GM12878 (cell line): ENCODE measurements at regions not wholly inside any gene's neighbourhood (a gene's known extent, or its start where the extent isn't known, plus 50 kb on each side); places are given as distances from the start of the nearest gene placed in this dataset.

Experiments used
- ATAC-seq: fragments of 200-7000 bp; cut with Tn5 transposase; 3 replicates; pipeline ENCODE4 v1.9.1; 2020; ENCODE audit warnings: mild to moderate bottlenecking, moderate library complexity
- BruUV-seq: library from RNA; stranded (reverse); fragments of 400-500 nt; replicated peaks from 2 replicates; lab custom pipeline; 2021; lab: Mats Ljungman, UMichigan
- CTCF ChIA-PET: fragments of 300-600 bp; sonication (Branson Sonifier 250); formaldehyde crosslinking; extraction: SDS; loops from one replicate; lab custom pipeline; 2021; ENCODE audit warnings: inconsistent platforms; lab: Yijun Ruan, JAX
- POLR2A ChIA-PET: fragments of 350-600 bp; formaldehyde crosslinking; extraction: SDS; loops from one replicate; lab custom pipeline; 2021; ENCODE audit warnings: inconsistent platforms; lab: Charles Lee
- RAD21 ChIA-PET: fragments of 300-600 bp; sonication (Branson Sonifier 250); formaldehyde crosslinking; loops from one replicate; lab custom pipeline; 2023; ENCODE audit warnings: antibody characterized with exemption; ENCODE audit not compliant: unreplicated experiment; lab: Charles Lee
- SMC1A ChIA-PET: fragments of 300-600 bp; sonication (Branson Sonifier 250); formaldehyde crosslinking; loops from one replicate; lab custom pipeline; 2023; ENCODE audit not compliant: unreplicated experiment, uncharacterized antibody; lab: Charles Lee
- DNase-seq: peaks from one replicate; pipeline ENCODE4 v3.0.0-alpha.2; 2011; ENCODE audit warnings: low read depth, low spot score
- FAIRE-seq: peaks from 3 replicates; lab custom pipeline; 2011; peaks lifted over from hg19 to GRCh38; lab: Jason Lieb, UNC
- H2AFZ ChIP-seq: 2 replicates; pipeline ENCODE4 v1.6.0; 2011; ENCODE audit warnings: low read depth, low read length, control low read depth; ENCODE audit not compliant: control insufficient read depth
- H3K27ac ChIP-seq: 2 replicates; pipeline ENCODE4 v1.5.1; 2011; ENCODE audit warnings: control low read depth; ENCODE audit not compliant: control insufficient read depth, insufficient read depth
- H3K27me3 ChIP-seq, 2 experiments: replicated peaks in 1 of 2; 2 replicates each; pipeline versions ENCODE4 v1.6.0 to v1.6.1; 2011; ENCODE audit warnings: low read length in 1 of 2; ENCODE audit not compliant: control insufficient read depth in 2 of 2, insufficient read depth in 2 of 2
- H3K36me3 ChIP-seq, 2 experiments: 2 replicates each; pipeline ENCODE4 v1.5.1; 2011; ENCODE audit warnings: low read length in 1 of 2; ENCODE audit not compliant: control insufficient read depth in 2 of 2, insufficient read depth in 2 of 2
- H3K4me1 ChIP-seq: 2 replicates; pipeline ENCODE4 v1.6.1; 2011; ENCODE audit warnings: mild to moderate bottlenecking, low read length, moderate library complexity, mixed read lengths; ENCODE audit not compliant: control insufficient read depth, insufficient read depth
- H3K4me2 ChIP-seq: 2 replicates; pipeline ENCODE4 v1.6.0; 2011; ENCODE audit warnings: control low read depth; ENCODE audit not compliant: control insufficient read depth, insufficient read depth
- H3K4me3 ChIP-seq: fragments of 200-600 bp; sonication (generic); 2 replicates; pipeline ENCODE4 v1.5.1; 2016
- H3K79me2 ChIP-seq: 2 replicates; pipeline ENCODE4 v1.6.0; 2011; ENCODE audit warnings: low read length; ENCODE audit not compliant: control insufficient read depth, insufficient read depth
- H3K9ac ChIP-seq: 2 replicates; pipeline ENCODE4 v1.8.0; 2011; ENCODE audit warnings: low read length, control low read depth, mixed read lengths; ENCODE audit not compliant: control insufficient read depth, insufficient read depth
- H3K9me3 ChIP-seq: replicated peaks from 3 replicates; pipeline ENCODE4 v1.5.1; 2011; ENCODE audit warnings: mild to moderate bottlenecking, low read length; ENCODE audit not compliant: control insufficient read depth, insufficient read depth
- H4K20me1 ChIP-seq: 2 replicates; pipeline ENCODE4 v1.6.0; 2011; ENCODE audit not compliant: control insufficient read depth, insufficient read depth
- E2F8 ChIP-seq: fragments of 450-650 bp; IDR thresholded peaks from 2 replicates; pipeline ENCODE4 v1.6.1; 2018; ENCODE audit warnings: mild to moderate bottlenecking, low read depth, moderate library complexity; ENCODE audit not compliant: partially characterized antibody
- JUNB ChIP-seq: IDR thresholded peaks from 2 replicates; pipeline ENCODE4 v1.6.1; 2016; ENCODE audit warnings: antibody characterized with exemption, mild to moderate bottlenecking
- POLR2A ChIP-seq: IDR thresholded peaks from 2 replicates; pipeline ENCODE4 v1.6.1; 2011; ENCODE audit warnings: low read depth, mild to moderate bottlenecking, low read length
- RELB ChIP-seq: fragments of 450-650 bp; IDR thresholded peaks from 2 replicates; pipeline ENCODE4 v1.6.1; 2017; ENCODE audit warnings: low read depth, mild to moderate bottlenecking, moderate library complexity
- SREBF2 ChIP-seq: IDR thresholded peaks from 2 replicates; pipeline ENCODE4 v1.6.1; 2012; ENCODE audit warnings: mild to moderate bottlenecking, low read length
- TCF7 ChIP-seq: IDR thresholded peaks from 2 replicates; pipeline ENCODE4 v1.6.1; 2014; ENCODE audit warnings: antibody characterized with exemption, borderline replicate concordance
- YBX1 ChIP-seq: fragments of 450-650 bp; IDR thresholded peaks from 2 replicates; pipeline ENCODE4 v1.6.1; 2016; ENCODE audit warnings: antibody characterized with exemption
- ZNF24 ChIP-seq: fragments of 450-650 bp; IDR thresholded peaks from 2 replicates; pipeline ENCODE4 v1.6.1; 2017; ENCODE audit warnings: antibody characterized with exemption, mild to moderate bottlenecking
- WGBS: methylation state at CpG from one replicate; pipeline ENCODE4 v1.1.6; 2016; ENCODE audit warnings: low lambda C conversion rate; ENCODE audit not compliant: insufficient replicate concordance, insufficient coverage; ENCODE audit errors: missing lambda C conversion rate; 5-methylcytosine and 5-hydroxymethylcytosine counted together
- in situ Hi-C: fragments of 300-500 bp; cut with MboI; formaldehyde crosslinking; loops from 9 replicates; pipeline ENCODE4 v1.14.3; 2018; ENCODE audit warnings: mixed read lengths
- intact Hi-C: fragments of 100-400 bp; cut with micrococcal nuclease; formaldehyde crosslinking; loops from one replicate; pipeline ENCODE4 v1.14.2; 2022; ENCODE audit not compliant: unreplicated experiment

GRCh38 chr14:61226015-61226654 is 55.0 kb downstream of the TMEM30B start:
- in situ Hi-C loops (no loop called here), intact Hi-C loops (loop anchor here (5.0 kb wide), 1 partner anchor 39 kb away; no protein-coding TSS in a partner anchor)
- Histone ChIP-seq H3K9ac (no peak overlapping the region), H3K9me3 (no peaks in the 10 kb centered on the region), H3K27ac (no peak overlapping the region), H3K36me3 (no peaks in the 10 kb centered on the region), H3K79me2 (no peaks in the 10 kb centered on the region), H2AFZ (no peak overlapping the region), H3K4me2 (no peak overlapping the region), H3K4me1 (no peaks in the 10 kb centered on the region), H3K4me3 (no peak overlapping the region), H3K27me3 (peaks cover 0 to 12% of the 10 kb centered on the region in 2 experiments; a peak in 2 of 4 replicates), H4K20me1 (no peaks in the 10 kb centered on the region)
- 26% methylated on average over 5 of the region's 5 CpGs for whole genome bisulfite sequencing
- no TSS peak for BruUV-seq
- DNase-seq (no peak), ATAC-seq (no peak), FAIRE-seq (no peak)
- CTCF ChIA-PET = no interaction called here
- RAD21 ChIA-PET = no interaction called here
- TF ChIP-seq E2F8 = no peak
- POLR2A ChIA-PET = no interaction called here
- SMC1A ChIA-PET = interaction anchor here (1.1 kb wide), 1 partner anchor 25 kb away, joined by 3 read pairs; no protein-coding TSS in a partner anchor

- Histone ChIP-seq H3K9ac (no peak overlapping the region), H3K27ac (no peak overlapping the region), H4K20me1 (no peaks in the 10 kb centered on the region), H3K4me2 (no peak overlapping the region), H3K4me3 (no peak overlapping the region), H3K79me2 (no peaks in the 10 kb centered on the region), H2AFZ (no peak overlapping the region), H3K4me1 (no peaks in the 10 kb centered on the region), H3K9me3 (no peaks in the 10 kb centered on the region), H3K36me3 (no peaks in the 10 kb centered on the region), H3K27me3 (peaks cover 0 to 12% of the 10 kb centered on the region in 2 experiments; a peak in 2 of 4 replicates)
- ChIA-PET POLR2A (no interaction called here), CTCF (no interaction called here), SMC1A (interaction anchor here (1.1 kb wide), 1 partner anchor 26 kb away, joined by 3 read pairs; no protein-coding TSS in a partner anchor), RAD21 (no interaction called here)
- FAIRE-seq = no peak
- in situ Hi-C loops = no loop called here
- TF ChIP-seq ZNF24 (no peak), JUNB (no peak), POLR2A (no peak), TCF7 (no peak), RELB (no peak), YBX1 (no peak), SREBF2 (no peak)
- no peak for ATAC-seq
- DNase-seq = no peak
- BruUV-seq = no TSS peak
- intact Hi-C loops = loop anchor here (5.0 kb wide), 1 partner anchor 38 kb away; no protein-coding TSS in a partner anchor
- WGBS = 26% methylated on average over 6 of the region's 6 CpGs
These were observed 55.8 kb downstream of the TMEM30B start for GRCh38 chr14:61225344-61225743.
